NT2/D1 (cell line): ENCODE measurements at regions not wholly inside any gene's neighbourhood (a gene's known extent, or its start where the extent isn't known, plus 50 kb on each side); places are given as distances from the start of the nearest gene placed in this dataset.

Experiments used
- SUZ12 ChIP-seq: IDR thresholded peaks from 2 replicates; pipeline ENCODE4 v1.6.1; 2011; ENCODE audit not compliant: insufficient read length, insufficient read depth; ENCODE audit errors: extremely low read depth
- YY1 ChIP-seq: IDR thresholded peaks from 2 replicates; pipeline ENCODE4 v1.6.1; 2011; ENCODE audit not compliant: insufficient read length, insufficient read depth

DNA sequence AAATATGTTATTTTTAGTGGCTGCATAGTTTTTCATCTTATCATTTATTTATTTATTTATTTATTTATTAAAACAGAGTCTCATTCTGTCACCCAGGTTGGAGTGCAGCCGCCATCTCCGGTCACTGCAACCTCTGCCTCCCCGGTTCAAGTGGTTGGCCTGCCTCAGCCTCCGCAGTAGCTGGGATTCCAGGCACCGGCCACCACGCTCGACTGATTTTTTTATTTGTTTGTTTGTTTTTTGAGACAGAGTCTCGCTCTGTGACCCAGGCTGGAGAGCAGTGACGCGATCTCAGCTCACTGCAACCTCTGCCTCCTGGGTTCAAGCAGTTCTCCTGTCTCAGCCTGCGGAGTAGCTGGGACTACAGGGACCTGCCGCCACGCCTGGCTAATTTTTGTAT, 262.9 kb upstream of the DDI1 start:
- TF ChIP-seq SUZ12 (no peak), YY1 (no peak)
